SK-N-SH (cell line): ENCODE measurements at regions not wholly inside any gene's neighbourhood (a gene's known extent, or its start where the extent isn't known, plus 50 kb on each side); places are given as distances from the start of the nearest gene placed in this dataset.

Source experiments
- CTCF ChIA-PET: fragments of 300-600, 350-600 bp; formaldehyde crosslinking; extraction: SDS; loops from one replicate; lab custom pipeline; 2021; lab: Yijun Ruan, JAX
- POLR2A ChIA-PET: fragments of 350-600 bp; sonication (Branson Sonifier 250); formaldehyde crosslinking; extraction: SDS; loops from one replicate; lab custom pipeline; 2020; ENCODE audit warnings: antibody characterized with exemption, inconsistent platforms; lab: Yijun Ruan, JAX
- DNase-seq: peaks from one replicate; pipeline ENCODE4 v3.0.0; 2012
- H2AFZ ChIP-seq: fragments of 200-600 bp; sonication (generic); 2 replicates; pipeline ENCODE4 v1.8.1; 2016; ENCODE audit warnings: antibody characterized with exemption, mild to moderate bottlenecking, low read depth
- H3F3A ChIP-seq: fragments of 200-600 bp; sonication (generic); replicated peaks from 2 replicates; pipeline ENCODE3; 2016; ENCODE audit warnings: antibody characterized with exemption, mild to moderate bottlenecking; ENCODE audit not compliant: insufficient read depth
- H3K27ac ChIP-seq, 2 experiments: fragments of 200-500 bp in 1 of 2; fragments of 200-600 bp in 1 of 2; sonication (Bioruptor generic) in 1 of 2; sonication (generic), shearing (Covaris generic) in 1 of 2; 2 replicates each; pipeline versions ENCODE4 v1.5.1 to v1.6.1; 2014 to 2016; ENCODE audit warnings: low read depth in 2 of 2, inconsistent platforms in 1 of 2, low read length in 1 of 2, mild to moderate bottlenecking in 1 of 2, mixed read lengths in 1 of 2
- H3K27me3 ChIP-seq: fragments of 200-600 bp; sonication (generic), shearing (Covaris generic); 2 replicates; pipeline ENCODE4 v1.6.1; 2016; ENCODE audit warnings: mixed run types; ENCODE audit not compliant: insufficient read depth
- H3K36me3 ChIP-seq, 2 experiments: fragments of 200-500 bp in 1 of 2; fragments of 200-600 bp in 1 of 2; sonication (Bioruptor generic) in 1 of 2; sonication (generic) in 1 of 2; replicated peaks in 1 of 2; 2 replicates each; pipeline versions ENCODE3 to v1.5.1; 2014 to 2016; ENCODE audit warnings: low read length in 1 of 2, mild to moderate bottlenecking in 1 of 2; ENCODE audit not compliant: insufficient read depth in 2 of 2, control insufficient read depth in 1 of 2
- H3K4me1 ChIP-seq, 2 experiments: fragments of 200-500 bp in 1 of 2; fragments of 200-600 bp in 1 of 2; sonication (Bioruptor generic) in 1 of 2; sonication (generic), shearing (Covaris generic) in 1 of 2; 2 replicates each; pipeline versions ENCODE4 v1.5.1 to v1.6.1; 2014 to 2016; ENCODE audit warnings: low read depth in 1 of 2, low read length in 1 of 2, mixed run types in 1 of 2; ENCODE audit not compliant: insufficient read depth in 2 of 2, control insufficient read depth in 1 of 2
- H3K4me2 ChIP-seq: fragments of 200-600 bp; sonication (generic), shearing (Covaris generic); 2 replicates; pipeline ENCODE4 v1.6.1; 2017; ENCODE audit warnings: mixed run types
- H3K4me3 ChIP-seq, 2 experiments: fragments of 200-500 bp in 1 of 2; fragments of 200-600 bp in 1 of 2; sonication (Bioruptor generic) in 1 of 2; sonication (generic), shearing (Covaris generic) in 1 of 2; 2 replicates each; pipeline versions ENCODE4 v1.5.1 to v1.8.1; 2014 to 2016; ENCODE audit warnings: low read depth in 2 of 2, inconsistent platforms in 1 of 2, low read length in 1 of 2, mild to moderate bottlenecking in 1 of 2, mixed read lengths in 1 of 2, moderate library complexity in 1 of 2
- H3K79me2 ChIP-seq: fragments of 200-600 bp; sonication (generic); 2 replicates; pipeline ENCODE4 v1.8.1; 2017; ENCODE audit warnings: mild to moderate bottlenecking; ENCODE audit not compliant: insufficient read depth
- H3K9ac ChIP-seq: fragments of 200-600 bp; sonication (generic); 2 replicates; pipeline ENCODE4 v1.6.1; 2017; ENCODE audit warnings: mixed run types
- H3K9me2 ChIP-seq: fragments of 200-600 bp; sonication (generic); 2 replicates; pipeline ENCODE4 v1.6.1; 2017; ENCODE audit warnings: mixed run types
- H3K9me3 ChIP-seq: fragments of 200-600 bp; sonication (generic); 2 replicates; pipeline ENCODE4 v1.6.1; 2017; ENCODE audit warnings: mixed run types, mild to moderate bottlenecking, moderate library complexity
- H4K20me1 ChIP-seq: fragments of 200-600 bp; sonication (generic); 2 replicates; pipeline ENCODE4 v1.6.1; 2017; ENCODE audit warnings: mild to moderate bottlenecking, mixed run types; ENCODE audit not compliant: insufficient read depth
- CHD2 ChIP-seq: fragments of 150-350 bp; IDR thresholded peaks from 2 replicates; pipeline ENCODE4 v1.6.1; 2018; ENCODE audit warnings: low read length; ENCODE audit not compliant: partially characterized antibody
- ELF1 ChIP-seq: IDR thresholded peaks from 2 replicates; pipeline ENCODE4 v1.4.0; 2012
- EZH2phosphoT487 ChIP-seq: fragments of 200-600 bp; sonication (generic); IDR thresholded peaks from 2 replicates; pipeline ENCODE4 v1.6.1; 2017; ENCODE audit warnings: low read depth, mixed run types, mild to moderate bottlenecking, antibody characterized with exemption, moderate library complexity, borderline replicate concordance
- FOSL2 ChIP-seq: IDR thresholded peaks from 2 replicates; pipeline ENCODE4 v1.4.0; 2012; ENCODE audit warnings: low read depth, mild to moderate bottlenecking, moderate library complexity, borderline replicate concordance
- FOXJ3 ChIP-seq: sonication (generic); formaldehyde crosslinking; IDR thresholded peaks from 2 replicates; pipeline ENCODE4 v1.5.1; 2020; ENCODE audit warnings: mild to moderate bottlenecking, missing genetic modification reagents
- GATA2 ChIP-seq: sonication (generic); formaldehyde crosslinking; IDR thresholded peaks from 2 replicates; pipeline ENCODE4 v1.5.0; 2020; ENCODE audit warnings: mild to moderate bottlenecking, missing genetic modification reagents
- JUND ChIP-seq: IDR thresholded peaks from 2 replicates; pipeline ENCODE4 v1.4.0; 2012
- MAX ChIP-seq: IDR thresholded peaks from 2 replicates; pipeline ENCODE4 v1.4.0; 2012; ENCODE audit warnings: low read depth
- MEF2A ChIP-seq: IDR thresholded peaks from 2 replicates; pipeline ENCODE4 v1.4.0; 2012; ENCODE audit warnings: low read depth, borderline replicate concordance
- NRF1 ChIP-seq: IDR thresholded peaks from 2 replicates; pipeline ENCODE4 v1.6.1; 2012; ENCODE audit warnings: low read depth, mild to moderate bottlenecking, low read length
- PBX3 ChIP-seq: IDR thresholded peaks from 2 replicates; pipeline ENCODE4; 2012
- RAD21 ChIP-seq: IDR thresholded peaks from 2 replicates; pipeline ENCODE4 v1.6.1; 2012; ENCODE audit warnings: mild to moderate bottlenecking, low read length
- RFX5 ChIP-seq: IDR thresholded peaks from 2 replicates; pipeline ENCODE4 v1.6.1; 2012; ENCODE audit warnings: mild to moderate bottlenecking, improper control_type of control experiment, low read length
- RXRA ChIP-seq: IDR thresholded peaks from 2 replicates; pipeline ENCODE4 v1.4.0; 2012; ENCODE audit warnings: low read depth, mild to moderate bottlenecking, borderline replicate concordance
- SIN3A ChIP-seq: IDR thresholded peaks from 2 replicates; pipeline ENCODE4 v1.6.1; 2012; ENCODE audit warnings: low read depth, mild to moderate bottlenecking, low read length, moderate library complexity, borderline replicate concordance
- SMC3 ChIP-seq: IDR thresholded peaks from 2 replicates; pipeline ENCODE4 v1.6.1; 2012; ENCODE audit warnings: low read depth, low read length, improper control_type of control experiment
- TAF1 ChIP-seq: IDR thresholded peaks from 2 replicates; pipeline ENCODE4 v1.6.1; 2012; ENCODE audit warnings: low read depth, mild to moderate bottlenecking, low read length, moderate library complexity, borderline replicate concordance
- TCF12 ChIP-seq: IDR thresholded peaks from 2 replicates; pipeline ENCODE4 v1.4.0; 2012
- TEAD4 ChIP-seq: IDR thresholded peaks from 2 replicates; pipeline ENCODE4 v1.4.0; 2012; ENCODE audit warnings: mild to moderate bottlenecking, borderline replicate concordance; ENCODE audit not compliant: insufficient read depth
- USF1 ChIP-seq: IDR thresholded peaks from 2 replicates; pipeline ENCODE4 v1.4.0; 2012; ENCODE audit warnings: low read depth, borderline replicate concordance
- WGBS: methylation state at CpG from one replicate; pipeline ENCODE4 v1.1.6; 2017; ENCODE audit warnings: low lambda C conversion rate; 5-methylcytosine and 5-hydroxymethylcytosine counted together

DNA sequence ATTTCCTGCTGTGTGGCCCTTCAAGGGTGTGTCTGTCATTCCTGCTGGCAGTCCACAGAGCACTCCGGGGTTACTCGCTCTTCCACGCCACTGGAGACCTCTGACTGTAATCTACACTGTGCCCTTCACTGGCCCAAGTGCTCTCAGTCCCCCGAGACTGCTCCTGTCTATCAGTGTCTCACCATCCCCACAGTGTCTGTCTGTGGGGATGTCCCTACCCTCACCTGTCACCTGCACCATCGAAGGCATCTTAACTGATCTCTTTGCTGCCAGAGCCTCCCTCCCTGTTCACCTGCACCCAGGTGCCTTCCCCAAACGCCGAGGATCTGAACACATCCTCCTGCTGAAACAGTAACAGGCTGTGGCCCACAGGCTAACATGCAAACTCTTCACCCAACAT lies 136.7 kb downstream of the MATN1 start:
- ChIA-PET POLR2A (no interaction called here), CTCF (no interaction called here)
- Histone ChIP-seq H3K27me3 (no peaks in the 10 kb centered on the region), H3K27ac (no peak overlapping the region), H3K4me2 (no peak overlapping the region), H3K9me3 (no peaks in the 10 kb centered on the region), H3K4me1 (no peaks in the 10 kb centered on the region), H3K79me2 (no peaks in the 10 kb centered on the region), H2AFZ (no peak overlapping the region), H3K36me3 (no peaks in the 10 kb centered on the region), H3K9ac (no peak overlapping the region), H4K20me1 (no peaks in the 10 kb centered on the region)
- 17% methylated on average over 7 of the region's 7 CpGs for WGBS
- no peak for DNase-seq
- no peak for TF ChIP-seq RFX5
- no peak for TF ChIP-seq JUND
- TF ChIP-seq MAX = no peak
- TF ChIP-seq MEF2A = no peak
- TF ChIP-seq GATA2 (CRISPR knock-in tag) = no peak
- no peak for TF ChIP-seq PBX3
- no peak for TF ChIP-seq FOSL2
- no peak for TF ChIP-seq SIN3A
- no peak for TF ChIP-seq RXRA
- no peak for TF ChIP-seq SMC3
- no peak for TF ChIP-seq CHD2
- no peak for TF ChIP-seq EZH2phosphoT487
- TF ChIP-seq TEAD4 = no peak
- TF ChIP-seq TCF12 = no peak
- TF ChIP-seq FOXJ3 (CRISPR knock-in tag) = no peak
- no peak for TF ChIP-seq TAF1
- no peak for TF ChIP-seq ELF1
- TF ChIP-seq NRF1 = no peak
- TF ChIP-seq RAD21 = no peak
- TF ChIP-seq USF1 = no peak
- TF ChIP-seq, all 33 proteins: peak for 0
- Histone ChIP-seq H3K9me2 (no peaks in the 10 kb centered on the region), H3K4me3 (no peak overlapping the region), H3F3A (no peaks in the 10 kb centered on the region)

DNA sequence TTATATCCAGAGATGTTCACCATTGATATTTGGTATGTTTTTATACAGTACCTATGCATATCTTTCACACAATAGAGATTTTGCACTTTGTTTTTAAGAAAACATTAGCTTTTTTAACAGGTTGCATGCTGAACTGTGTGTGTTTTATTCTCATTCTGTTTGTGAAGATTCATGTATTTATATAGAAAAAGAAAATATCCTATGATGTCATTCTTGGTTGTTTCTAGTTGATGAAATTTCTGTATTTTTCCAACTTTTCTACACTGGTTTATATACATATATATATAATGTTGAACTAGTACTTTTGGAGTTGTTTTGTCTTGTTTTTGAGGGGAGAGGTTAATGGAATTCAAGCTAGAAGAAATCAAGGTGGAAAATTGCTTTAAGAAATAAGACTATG lies 143.8 kb downstream of the MATN1 start:
- POLR2A ChIA-PET = no interaction called here
- H3F3A ChIP-seq = no peaks in the 10 kb centered on the region
- TF ChIP-seq RFX5 = no peak
- no peak for TF ChIP-seq GATA2 (CRISPR knock-in tag)
- TF ChIP-seq, all 33 proteins: peak for 0
- CTCF ChIA-PET = no interaction called here
- H2AFZ ChIP-seq = no peak overlapping the region
- no peaks in the 10 kb centered on the region for H3K9me3 ChIP-seq
- no peaks in the 10 kb centered on the region for H3K36me3 ChIP-seq
- H3K27me3 ChIP-seq = no peaks in the 10 kb centered on the region
- H3K9ac ChIP-seq = no peak overlapping the region
- no peak for DNase-seq
- H3K4me3 ChIP-seq = no peak overlapping the region
- H4K20me1 ChIP-seq = no peaks in the 10 kb centered on the region
- no peaks in the 10 kb centered on the region for H3K79me2 ChIP-seq
- no peak overlapping the region for H3K27ac ChIP-seq
- H3K9me2 ChIP-seq = no peaks in the 10 kb centered on the region
- no peaks in the 10 kb centered on the region for H3K4me1 ChIP-seq
- H3K4me2 ChIP-seq = no peak overlapping the region
